GM10266 (cell line): ENCODE measurements at regions not wholly inside any gene's neighbourhood (a gene's known extent, or its start where the extent isn't known, plus 50 kb on each side); places are given as distances from the start of the nearest gene placed in this dataset.
"Not testable (repeated sequence)": the region's sequence is repeated elsewhere in the genome, so short reads cannot be mapped to it uniquely, and the experiment has no call there.

ENCODE experiments used
- DNase-seq: peaks from one replicate; pipeline ENCODE4 v3.0.0; 2012; ENCODE audit errors: extremely low spot score
- CTCF ChIP-seq: IDR thresholded peaks from 2 replicates; pipeline ENCODE4 v1.5.1; 2012; ENCODE audit warnings: mild to moderate bottlenecking, low read depth; ENCODE audit not compliant: control insufficient read depth, insufficient read depth; ENCODE audit errors: missing control alignments

GRCh38 chr15:87741350-87741749, 515.2 kb downstream of the NTRK3 start:
- DNase-seq, result no peak
- no peak for TF ChIP-seq CTCF

GRCh38 chr15:87740655-87741344, 515.7 kb downstream of the NTRK3 start:
- no peak for TF ChIP-seq CTCF
- no peak for DNase-seq

DNA sequence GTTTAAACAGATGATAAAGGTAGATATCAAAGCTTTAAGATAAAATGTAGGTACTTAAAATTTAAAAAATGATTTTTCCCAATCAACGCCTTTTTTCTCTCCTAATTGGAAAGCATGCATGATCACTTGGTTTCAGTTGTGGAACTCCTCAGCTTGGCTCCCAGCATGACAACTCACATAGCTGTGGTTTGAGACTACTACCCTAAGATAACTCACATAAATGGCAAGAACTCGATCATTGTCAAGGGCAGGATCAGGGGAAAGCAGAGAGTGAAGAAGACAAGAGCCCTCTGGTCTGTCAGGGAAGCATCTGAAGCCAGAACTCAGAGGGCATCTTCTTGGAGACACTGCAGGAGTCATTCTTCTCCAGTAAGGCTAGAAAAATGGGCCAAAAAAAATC, 516.7 kb downstream of the NTRK3 start:
- TF ChIP-seq CTCF, result no peak
- DNase-seq, result no peak

DNA sequence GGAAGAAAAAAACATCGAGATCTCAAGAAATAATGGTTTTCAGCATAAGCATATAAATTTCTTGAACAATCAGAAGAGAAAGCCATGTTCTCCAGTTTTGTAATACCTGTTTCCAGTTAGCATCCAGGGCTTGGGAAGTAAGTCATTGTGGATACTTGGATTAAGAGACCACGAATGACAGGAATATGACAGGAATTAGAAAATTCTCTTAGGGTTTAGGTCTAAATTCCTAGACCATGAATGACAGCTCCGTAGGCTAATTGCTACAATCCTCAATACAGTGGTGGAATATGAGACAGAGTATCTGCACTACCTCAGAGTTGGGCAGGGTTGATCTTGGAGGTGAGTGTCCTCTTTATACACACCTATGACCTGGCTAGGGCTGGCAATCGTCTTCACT, 517.5 kb downstream of the NTRK3 start:
- TF ChIP-seq CTCF, result no peak
- DNase-seq, result no peak

DNA sequence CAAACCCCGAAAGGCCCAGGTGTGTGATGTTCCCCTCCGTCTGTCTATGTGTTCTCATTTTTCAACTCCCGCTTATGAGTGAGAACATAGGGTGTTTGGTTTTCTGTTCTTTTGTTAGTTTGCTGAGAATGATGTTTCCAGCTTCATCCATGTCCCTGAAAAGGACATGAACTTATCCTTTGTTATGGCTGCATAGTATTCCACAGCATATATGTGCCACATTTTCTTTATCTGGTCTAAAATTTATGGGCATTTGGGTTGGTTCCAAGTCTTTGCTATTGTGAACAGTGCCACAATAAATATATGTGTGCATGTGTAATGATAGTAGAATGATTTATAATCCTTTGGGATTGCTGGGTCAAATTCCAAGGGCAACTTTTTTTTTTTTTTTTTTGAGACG, 519.1 kb downstream of the NTRK3 start:
- DNase-seq, result not testable (repeated sequence)

DNA sequence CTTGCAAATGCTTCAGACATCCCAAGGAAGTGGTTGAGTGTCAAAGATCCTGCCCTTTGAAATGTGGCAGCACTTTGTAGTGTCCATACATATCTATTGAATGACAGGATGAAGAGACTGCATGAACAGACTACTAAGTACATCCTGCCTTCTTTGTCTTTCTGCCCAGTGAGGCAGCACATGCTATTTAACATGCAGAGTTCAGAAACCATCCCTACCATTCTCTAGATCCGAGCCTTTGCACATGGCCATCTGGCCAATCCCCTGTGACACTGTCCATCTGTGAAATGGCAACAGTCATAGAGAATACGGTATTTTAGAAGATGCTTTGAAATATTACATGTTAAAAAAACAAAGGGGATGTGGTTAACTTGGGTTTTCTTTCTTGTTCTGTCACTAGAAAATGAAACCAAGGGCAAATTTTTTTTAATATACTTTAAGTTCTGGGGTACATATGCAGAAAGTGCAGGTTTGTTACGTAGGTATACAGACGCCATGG, 519.6 kb downstream of the NTRK3 start:
- DNase-seq, result no peak
- no peak for TF ChIP-seq CTCF

GRCh38 chr15:87736401-87736800, 520.1 kb downstream of the NTRK3 start:
- no peak for TF ChIP-seq CTCF
- no peak for DNase-seq

DNA sequence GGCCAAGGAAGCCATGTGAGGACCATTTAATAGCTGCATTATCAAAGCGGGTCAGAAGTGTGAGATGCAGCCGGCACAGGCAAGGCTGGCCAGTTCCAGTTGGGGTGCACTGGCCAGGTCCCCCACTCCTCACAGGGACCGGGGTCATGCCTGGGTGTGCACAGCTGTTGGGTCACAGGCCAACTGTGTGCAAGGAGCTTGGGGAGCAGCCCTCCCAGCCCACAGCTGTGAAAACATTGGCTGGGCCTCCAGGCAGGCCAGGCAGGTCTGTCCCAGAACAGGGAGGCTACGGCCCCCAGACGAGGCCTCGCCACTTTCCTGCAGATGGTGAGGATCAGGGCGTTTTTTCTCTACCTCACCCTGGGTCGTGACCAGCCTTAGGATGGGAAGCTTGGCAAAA, 521.0 kb downstream of the NTRK3 start:
- no peak for TF ChIP-seq CTCF
- no peak for DNase-seq
